ENCODE measurements at regions not wholly inside any gene's neighbourhood (a gene's known extent, or its start where the extent isn't known, plus 50 kb on each side); places are given as distances from the start of the nearest gene placed in this dataset.
A peak's percentile ranks its signal among the peaks of the same experiment; 100 is the strongest.

DNA sequence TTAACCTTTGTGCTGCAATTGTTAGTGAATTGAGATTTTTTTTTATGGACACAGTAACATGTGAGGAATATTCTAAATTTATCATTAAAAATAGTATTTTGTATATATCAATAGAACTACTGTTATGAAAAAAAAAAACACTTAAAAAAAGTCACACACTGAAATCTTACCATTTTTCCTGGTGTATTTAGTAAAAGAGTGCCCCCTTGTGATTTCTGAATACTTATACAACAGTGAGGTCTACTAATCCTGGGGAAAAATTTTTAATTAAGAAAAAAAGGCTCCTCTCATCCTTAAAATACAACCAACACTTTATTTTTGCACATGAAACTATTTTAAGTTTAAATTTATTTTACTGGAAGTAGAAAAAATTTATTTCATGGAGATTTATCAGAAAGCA, 56.4 kb upstream of the SPOCK3 start:
- ATAC-seq, result peak; percentile 49
- DNase-seq (ENCODE audit: low spot score), result no peak

DNA sequence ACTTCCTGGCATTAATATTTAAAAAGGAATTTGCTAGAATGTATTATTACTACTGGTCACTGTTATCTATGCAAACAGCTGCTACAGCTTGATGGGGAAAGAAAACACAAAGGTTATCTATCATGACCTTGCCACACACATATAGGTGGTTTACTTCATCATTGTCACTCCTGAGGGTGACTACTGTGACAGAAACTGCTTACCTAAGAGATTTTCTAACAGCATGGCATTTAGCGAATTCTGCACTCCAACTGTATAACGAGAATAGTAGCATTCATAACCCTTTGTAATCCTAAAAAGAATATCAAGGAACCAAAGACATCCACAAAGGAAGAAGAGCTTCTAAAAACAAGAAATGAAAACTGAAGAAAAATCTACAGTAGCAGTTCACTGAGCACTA, 74.6 kb upstream of the SPOCK3 start:
- DNase-seq (ENCODE audit: low spot score) (no peak), ATAC-seq (no peak)

GRCh38 chr4:167321299-167321698, 87.0 kb upstream of the SPOCK3 start:
- no peak for ATAC-seq

DNA sequence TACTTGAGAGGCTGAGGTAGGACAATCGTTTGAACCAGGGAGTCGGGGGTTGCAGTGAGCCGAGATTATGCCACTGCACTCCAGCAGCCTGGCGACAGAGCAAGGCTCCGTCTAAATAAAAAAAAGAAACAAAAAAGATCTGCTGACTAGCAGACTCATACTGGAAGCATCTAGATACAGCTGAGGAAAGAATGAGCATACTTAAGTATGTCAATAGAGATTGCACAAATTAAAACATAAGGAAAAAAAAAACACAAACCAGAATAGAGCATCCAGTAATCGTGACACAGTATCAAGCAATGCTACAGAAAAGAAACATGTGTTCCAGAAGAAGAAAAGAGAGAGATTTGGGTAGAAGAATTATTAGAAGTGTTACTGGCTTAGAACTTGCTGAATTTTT, 105.5 kb upstream of the SPOCK3 start:
- ATAC-seq, result no peak
- no peak for DNase-seq (ENCODE audit: low spot score)

More at GRCh38 chr4:167321299-167321698, 87.0 kb upstream of the SPOCK3 start:
- DNase-seq (ENCODE audit: low spot score), result no peak

DNA sequence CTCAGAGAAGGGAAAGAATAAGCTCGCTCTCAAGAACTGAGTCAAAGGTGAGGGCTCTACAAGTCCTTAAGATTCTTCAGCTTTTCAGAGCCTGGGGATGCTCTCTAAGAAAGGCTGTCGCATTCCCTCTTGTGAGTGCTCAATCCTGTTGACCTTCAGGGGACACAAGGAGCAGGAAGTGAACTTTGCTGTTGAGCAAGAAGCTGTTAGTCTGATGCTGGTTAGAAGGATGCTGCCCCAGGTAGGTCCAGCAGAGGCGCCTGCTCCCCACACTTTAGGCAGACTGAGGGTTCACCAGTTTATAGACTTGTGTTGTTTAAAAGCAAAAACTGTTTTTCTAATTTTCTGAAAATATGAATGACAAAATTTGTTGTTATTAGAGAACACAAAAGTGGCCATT, 125.4 kb upstream of the SPOCK3 start:
- ATAC-seq (no peak), DNase-seq (ENCODE audit: low spot score) (no peak)

DNA sequence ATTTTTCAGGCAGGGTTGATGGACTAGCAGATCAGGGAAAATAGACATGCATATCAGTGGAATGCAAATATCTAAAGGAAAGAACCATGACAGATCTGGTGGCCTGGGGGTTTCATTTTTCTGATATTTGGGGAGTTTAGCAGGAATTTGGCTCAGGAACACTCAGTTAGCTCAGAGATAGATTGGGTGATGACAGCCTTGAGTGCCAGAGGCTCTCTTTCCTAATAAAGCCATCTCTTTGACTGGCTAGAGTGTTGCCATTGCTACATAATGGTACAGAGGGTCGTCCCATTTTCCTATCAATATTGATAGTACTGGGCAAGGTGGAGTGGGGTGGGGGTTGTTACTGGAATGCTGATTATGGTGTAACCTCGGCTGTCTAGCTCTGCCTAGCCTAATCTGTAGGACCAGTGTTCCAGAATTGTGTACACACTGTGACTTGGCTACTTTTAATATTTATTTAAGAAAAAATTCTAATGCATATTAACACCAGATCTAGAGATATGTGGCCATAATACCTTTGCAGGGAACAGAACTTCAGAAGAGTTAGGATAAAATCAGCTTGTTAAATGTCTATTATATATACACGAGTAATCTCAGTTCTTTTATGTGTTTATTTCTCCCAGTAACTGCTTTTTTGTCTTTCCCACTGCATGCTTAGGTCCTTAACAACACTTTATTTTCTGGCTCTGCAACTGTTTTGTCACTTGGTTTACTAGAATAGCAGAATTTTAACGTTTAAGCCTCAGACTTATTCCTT, 145.0 kb upstream of the SPOCK3 start:
- DNase-seq (ENCODE audit: low spot score) (no peak), ATAC-seq (no peak)

- no peak for DNase-seq (ENCODE audit: low spot score)
Observed at GRCh38 chr4:167380964-167381363, 146.7 kb upstream of the SPOCK3 start.

GRCh38 chr4:167383291-167383690, 149.0 kb upstream of the SPOCK3 start:
- DNase-seq (ENCODE audit: low spot score), result no peak
- no peak for ATAC-seq

More at GRCh38 chr4:167380964-167381363, 146.7 kb upstream of the SPOCK3 start:
- ATAC-seq, result no peak

- DNase-seq (ENCODE audit: low spot score), result no peak
- no peak for ATAC-seq
Observed at GRCh38 chr4:167397586-167397985, 163.3 kb upstream of the SPOCK3 start.

DNA sequence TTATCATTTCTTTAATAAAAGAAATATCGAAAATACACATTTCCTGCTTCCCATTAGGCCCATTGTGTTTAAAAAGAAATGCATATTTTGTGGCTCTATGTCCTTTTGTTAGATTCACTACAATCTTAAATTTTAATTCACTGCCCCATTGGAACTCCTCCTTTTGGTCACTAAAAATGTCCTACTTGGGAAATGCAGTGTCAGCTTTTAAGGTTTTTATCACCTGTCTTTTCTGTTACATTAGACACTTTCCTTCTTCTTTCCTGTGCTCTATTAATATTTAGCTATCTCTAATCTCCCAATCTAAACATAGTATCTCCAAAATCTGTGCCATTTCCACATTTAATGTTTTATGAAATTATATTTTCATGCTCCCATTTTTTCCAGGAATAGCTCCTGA, 164.9 kb upstream of the SPOCK3 start:
- DNase-seq (ENCODE audit: low spot score) (no peak), ATAC-seq (no peak)

- no peak for ATAC-seq
Observed at GRCh38 chr4:167406181-167406580, 171.9 kb upstream of the SPOCK3 start.

GRCh38 chr4:167415461-167415860, 181.2 kb upstream of the SPOCK3 start:
- ATAC-seq (no peak), DNase-seq (ENCODE audit: low spot score) (no peak)

More at GRCh38 chr4:167406181-167406580, 171.9 kb upstream of the SPOCK3 start:
- no peak for DNase-seq (ENCODE audit: low spot score)

- ATAC-seq (no peak), DNase-seq (ENCODE audit: low spot score) (no peak)
Observed at GRCh38 chr4:167419468-167420140, 185.3 kb upstream of the SPOCK3 start.

- DNase-seq (ENCODE audit: low spot score) (no peak), ATAC-seq (no peak)
Observed at GRCh38 chr4:167421201-167421600, 186.9 kb upstream of the SPOCK3 start.

GRCh38 chr4:167424341-167425256, 190.3 kb upstream of the SPOCK3 start:
- ATAC-seq, result no peak
- DNase-seq (ENCODE audit: low spot score), result no peak

- DNase-seq (ENCODE audit: low spot score) (no peak), ATAC-seq (no peak)
Observed at GRCh38 chr4:167428156-167428555, 193.9 kb upstream of the SPOCK3 start.

DNA sequence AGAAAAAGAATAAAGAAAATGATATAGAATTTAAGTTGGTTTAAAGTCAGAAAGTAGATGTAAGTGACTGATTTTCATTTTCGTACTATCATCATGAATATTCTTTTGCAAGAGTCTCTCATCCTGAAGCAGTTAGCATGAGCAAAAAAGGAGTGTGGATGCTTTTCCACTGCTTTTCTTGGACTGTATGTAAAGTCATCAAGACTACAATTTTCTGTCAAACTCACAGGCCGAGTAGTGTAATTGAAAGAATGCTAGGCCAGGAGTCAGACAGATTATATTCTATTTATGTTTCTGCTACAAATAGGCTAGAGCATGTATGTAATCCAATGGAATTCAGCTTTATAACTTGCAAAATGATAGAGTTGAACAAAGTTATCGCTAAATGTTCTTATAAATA, 197.1 kb upstream of the SPOCK3 start:
- no peak for ATAC-seq
- no peak for DNase-seq (ENCODE audit: low spot score)

DNA sequence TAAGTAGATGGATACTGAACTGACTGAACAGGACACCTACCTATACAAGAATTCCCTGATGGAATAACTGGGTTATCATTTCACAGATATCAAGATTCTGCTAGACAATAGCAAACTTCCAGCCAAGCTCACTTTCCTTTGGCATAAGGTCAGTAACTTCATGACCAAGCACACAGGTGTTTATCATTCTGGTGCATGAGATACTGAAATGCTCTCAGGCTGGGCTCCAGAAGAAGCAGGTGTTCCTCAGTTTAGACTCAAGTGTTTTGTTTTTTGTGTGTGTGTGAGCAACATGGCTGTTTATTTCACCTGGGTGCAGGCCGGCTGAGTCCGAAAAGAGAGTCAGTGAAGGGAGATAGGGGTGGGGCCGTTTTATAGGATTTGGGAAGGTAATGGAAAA, 201.5 kb upstream of the SPOCK3 start:
- DNase-seq (ENCODE audit: low spot score) (no peak), ATAC-seq (no peak)

DNA sequence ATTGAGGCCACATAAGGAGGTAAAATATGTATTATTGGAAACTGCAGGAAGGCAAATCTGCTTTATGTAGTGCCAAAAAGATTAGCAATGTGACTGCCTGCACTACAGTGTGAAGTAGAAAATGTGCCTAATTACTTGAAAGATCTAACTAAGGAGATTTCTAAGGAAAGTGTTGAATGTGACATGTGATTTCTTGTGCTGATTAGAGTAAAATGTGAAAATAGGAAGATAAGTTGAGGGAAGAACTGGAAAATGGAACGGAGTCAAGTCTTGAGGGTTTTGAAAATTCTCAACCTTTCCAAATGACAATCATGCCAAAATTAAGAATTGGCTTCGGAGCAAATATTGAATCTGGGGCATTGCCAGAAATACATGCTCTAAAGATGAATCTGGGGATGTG, 209.5 kb upstream of the SPOCK3 start:
- ATAC-seq (no peak), DNase-seq (ENCODE audit: low spot score) (no peak)

GRCh38 chr4:167452922-167453430, 218.7 kb upstream of the SPOCK3 start:
- ATAC-seq (no peak), DNase-seq (ENCODE audit: low spot score) (no peak)

- DNase-seq (ENCODE audit: low spot score), result no peak
- ATAC-seq, result no peak
Observed at GRCh38 chr4:167456619-167457018, 222.3 kb upstream of the SPOCK3 start.

All from left lobe of liver (tissue), 2 donors.